PC-9 (cell line): ENCODE measurements at regions not wholly inside any gene's neighbourhood (a gene's known extent, or its start where the extent isn't known, plus 50 kb on each side); places are given as distances from the start of the nearest gene placed in this dataset.
"Not testable (repeated sequence)": the region's sequence is repeated elsewhere in the genome, so short reads cannot be mapped to it uniquely, and the experiment has no call there.

Experiments used
- BruUV-seq: library from RNA; stranded (reverse); fragments of 400-500 nt; replicated peaks from 2 replicates; lab custom pipeline; 2021; lab: Mats Ljungman, UMichigan
- CTCF ChIA-PET: fragments of 300-600 bp; sonication (Branson Sonifier 250); formaldehyde crosslinking; loops from one replicate; lab custom pipeline; 2022; ENCODE audit warnings: antibody characterized with exemption; lab: Charles Lee
- POLR2A ChIA-PET: fragments of 300-600 bp; sonication (Branson Sonifier 250); formaldehyde crosslinking; loops from one replicate; lab custom pipeline; 2022; ENCODE audit warnings: antibody characterized with exemption; ENCODE audit not compliant: unreplicated experiment; lab: Charles Lee
- DNase-seq, 2 experiments: peaks; one replicate each; pipeline versions ENCODE4 v3.0.0 to v3.0.0-alpha.2; 2015 to 2022; ENCODE audit warnings: mixed read lengths in 1 of 2
- H2AFZ ChIP-seq: fragments of 200-600 bp; sonication (generic); 2 replicates; pipeline ENCODE4 v1.8.1; 2017; ENCODE audit warnings: antibody characterized with exemption
- H3F3A ChIP-seq: fragments of 200-600 bp; sonication (generic); 2 replicates; pipeline ENCODE4 v1.8.1; 2017; ENCODE audit warnings: antibody characterized with exemption, mild to moderate bottlenecking, low read depth; ENCODE audit not compliant: insufficient read depth
- H3K27ac ChIP-seq: fragments of 200-600 bp; sonication (generic); 2 replicates; pipeline ENCODE4 v1.6.1; 2016; ENCODE audit warnings: mixed run types
- H3K27me3 ChIP-seq: fragments of 200-600 bp; sonication (generic); 2 replicates; pipeline ENCODE4 v1.6.1; 2016; ENCODE audit warnings: low read depth, mixed run types; ENCODE audit not compliant: insufficient read depth
- H3K36me3 ChIP-seq: fragments of 200-600 bp; sonication (generic); 2 replicates; pipeline ENCODE4 v1.6.1; 2016; ENCODE audit warnings: low read depth, mixed run types
- H3K4me1 ChIP-seq: fragments of 200-600 bp; sonication (generic); replicated peaks from 2 replicates; pipeline ENCODE4 v1.6.1; 2016; ENCODE audit warnings: mixed run types; ENCODE audit not compliant: insufficient read depth
- H3K4me2 ChIP-seq: fragments of 200-600 bp; sonication (generic); 2 replicates; pipeline ENCODE4 v1.6.1; 2017; ENCODE audit warnings: mixed run types
- H3K4me3 ChIP-seq: fragments of 200-600 bp; sonication (generic); 2 replicates; pipeline ENCODE4 v1.6.1; 2016; ENCODE audit warnings: mixed run types
- H3K79me2 ChIP-seq: fragments of 200-600 bp; sonication (generic); 2 replicates; pipeline ENCODE4 v1.6.1; 2017; ENCODE audit warnings: low read depth, mixed run types
- H3K9me2 ChIP-seq: fragments of 200-600 bp; sonication (generic); 2 replicates; pipeline ENCODE4 v1.8.1; 2017; ENCODE audit warnings: mild to moderate bottlenecking; ENCODE audit not compliant: insufficient read depth
- H3K9me3 ChIP-seq: fragments of 200-600 bp; sonication (generic); 2 replicates; pipeline ENCODE4 v1.8.1; 2016; ENCODE audit warnings: low read depth; ENCODE audit not compliant: insufficient read depth
- H4K20me1 ChIP-seq: fragments of 200-600 bp; sonication (generic); 2 replicates; pipeline ENCODE4 v1.8.1; 2017; ENCODE audit not compliant: insufficient read depth
- CTCF ChIP-seq: fragments of 200-600 bp; sonication (generic); conservative IDR thresholded peaks from 2 replicates; pipeline ENCODE4 v1.6.1; 2017; ENCODE audit warnings: mixed run types, antibody characterized with exemption, mild to moderate bottlenecking, moderate library complexity
- EZH2 ChIP-seq: fragments of 200-600 bp; sonication (generic); IDR thresholded peaks from 2 replicates; pipeline ENCODE4 v1.8.0; 2017; ENCODE audit warnings: antibody characterized with exemption, low read depth
- intact Hi-C: fragments of 100-400 bp; cut with micrococcal nuclease; formaldehyde crosslinking; loops from one replicate; pipeline ENCODE4 v1.10.0; 2022; ENCODE audit not compliant: unreplicated experiment

DNA sequence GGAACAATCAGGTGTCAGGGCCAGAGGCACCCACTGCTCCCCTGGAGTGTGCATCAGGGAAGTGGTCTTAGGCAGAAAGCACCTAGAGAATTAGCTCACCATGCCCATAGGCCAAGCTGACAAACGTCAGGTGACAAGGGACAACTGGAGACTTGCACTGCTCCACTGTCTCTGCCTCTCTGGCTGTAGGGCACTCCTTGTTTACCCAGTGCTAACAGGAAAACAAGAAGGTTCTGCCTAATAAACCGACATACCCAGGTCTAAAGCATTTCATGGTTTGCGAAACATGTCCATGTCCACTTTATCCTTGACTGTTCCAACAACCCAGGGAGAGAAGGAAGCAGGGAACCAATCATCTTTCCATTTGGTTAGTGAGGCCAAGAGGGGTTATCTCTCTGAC, 92.5 kb upstream of the MAMLD1 start:
- H3K27ac ChIP-seq: no peak overlapping the region
- CTCF ChIA-PET: no interaction called here

GRCh38 chrX:150273575-150274294, 89.4 kb upstream of the MAMLD1 start:
- H3K79me2 ChIP-seq, H2AFZ ChIP-seq, H3K4me1 ChIP-seq, H3F3A ChIP-seq, H3K27me3 ChIP-seq, H3K36me3 ChIP-seq, CTCF ChIA-PET, BruUV-seq, POLR2A ChIA-PET, H3K9me3 ChIP-seq, H4K20me1 ChIP-seq, H3K27ac ChIP-seq, H3K4me3 ChIP-seq, H3K9me2 ChIP-seq, H3K4me2 ChIP-seq, intact Hi-C loops: not testable (repeated sequence)
- peak in 1 of 2 experiments; percentile 6 for DNase-seq

More for the DNA sequence above, 92.5 kb upstream of the MAMLD1 start:
- no peaks in the 10 kb centered on the region for H4K20me1 ChIP-seq
- no TSS peak for BruUV-seq
- H3K36me3 ChIP-seq: no peaks in the 10 kb centered on the region
- no peak overlapping the region for H3K4me2 ChIP-seq
- no peak overlapping the region for H2AFZ ChIP-seq
- peak in 1 of 2 experiments; percentile 35 for DNase-seq
- no peaks in the 10 kb centered on the region for H3K79me2 ChIP-seq
- no peaks in the 10 kb centered on the region for H3F3A ChIP-seq
- no peaks in the 10 kb centered on the region for H3K9me2 ChIP-seq
- no peaks in the 10 kb centered on the region for H3K4me1 ChIP-seq
- H3K9me3 ChIP-seq: no peaks in the 10 kb centered on the region
- no peak overlapping the region for H3K4me3 ChIP-seq
- no peaks in the 10 kb centered on the region for H3K27me3 ChIP-seq
- TF ChIP-seq EZH2 (no peak), CTCF (no peak)
- POLR2A ChIA-PET: no interaction called here
- intact Hi-C loops: no loop called here

- H3K9me2 ChIP-seq: no peaks in the 10 kb centered on the region
- no peaks in the 10 kb centered on the region for H3K9me3 ChIP-seq
- no peak overlapping the region for H3K4me3 ChIP-seq
- no TSS peak for BruUV-seq
- no peak overlapping the region for H3K4me2 ChIP-seq
- H3F3A ChIP-seq: no peaks in the 10 kb centered on the region
- DNase-seq: peak in 1 of 2 experiments; percentile 10
- no peak overlapping the region for H2AFZ ChIP-seq
- TF ChIP-seq CTCF (no peak), EZH2 (no peak)
- no peaks in the 10 kb centered on the region for H3K79me2 ChIP-seq
- intact Hi-C loops: no loop called here
- CTCF ChIA-PET: no interaction called here
- no peaks in the 10 kb centered on the region for H3K4me1 ChIP-seq
- H3K36me3 ChIP-seq: no peaks in the 10 kb centered on the region
- H3K27ac ChIP-seq: no peak overlapping the region
- POLR2A ChIA-PET: no interaction called here
- H4K20me1 ChIP-seq: no peaks in the 10 kb centered on the region
- no peaks in the 10 kb centered on the region for H3K27me3 ChIP-seq
Measured at GRCh38 chrX:150282953-150283352, 80.2 kb upstream of the MAMLD1 start.

GRCh38 chrX:150291014-150291413, 72.1 kb upstream of the MAMLD1 start:
- no peaks in the 10 kb centered on the region for H3K27me3 ChIP-seq
- H3K4me2 ChIP-seq: peak overlapping the region; percentile 17; the same call in 1 of the 2 replicates
- H3K4me3 ChIP-seq: no peak overlapping the region
- intact Hi-C loops: no loop called here
- 0 out of 2 replicates have a peak, but pooled peaks cover 3% of the 10 kb centered on the region for H3K9me3 ChIP-seq
- no peak overlapping the region for H2AFZ ChIP-seq
- ChIA-PET CTCF (no interaction called here), POLR2A (no interaction called here)
- H3K4me1 ChIP-seq: peaks cover 25% of the 10 kb centered on the region
- peak in 1 of 2 experiments; percentile 66 for DNase-seq
- no peak overlapping the region for H3K27ac ChIP-seq
- no peaks in the 10 kb centered on the region for H3K79me2 ChIP-seq
- H3F3A ChIP-seq: peaks cover 8% of the 10 kb centered on the region; the same call in 1 of the 2 replicates
- TF ChIP-seq CTCF (no peak), EZH2 (no peak)
- H4K20me1 ChIP-seq: no peaks in the 10 kb centered on the region
- no TSS peak for BruUV-seq
- H3K9me2 ChIP-seq: no peaks in the 10 kb centered on the region
- no peaks in the 10 kb centered on the region for H3K36me3 ChIP-seq
